Fibroblast of lung (primary cell): ENCODE measurements at regions not wholly inside any gene's neighbourhood (a gene's known extent, or its start where the extent isn't known, plus 50 kb on each side); places are given as distances from the start of the nearest gene placed in this dataset.
"Not testable (repeated sequence)": the region's sequence is repeated elsewhere in the genome, so short reads cannot be mapped to it uniquely, and the experiment has no call there.

Source experiments
- DNase-seq, 2 donors: peaks; one replicate each; pipeline versions ENCODE4 v3.0.0 to v3.0.0-alpha.2; 2010; ENCODE audit warnings: low read depth in 2 of 2
- H2AFZ ChIP-seq: 2 replicates; pipeline ENCODE4 v1.5.1; 2012; ENCODE audit warnings: low read length, control low read depth, inconsistent platforms
- H3K27ac ChIP-seq: 2 replicates; pipeline ENCODE4 v1.5.1; 2011; ENCODE audit warnings: low read length, control low read depth; ENCODE audit not compliant: insufficient read depth
- H3K27me3 ChIP-seq: 2 replicates; pipeline ENCODE4 v1.5.1; 2011; ENCODE audit warnings: mild to moderate bottlenecking, low read length; ENCODE audit not compliant: control insufficient read depth, insufficient read depth
- H3K36me3 ChIP-seq: 2 replicates; pipeline ENCODE4 v1.5.1; 2011; ENCODE audit warnings: low read length; ENCODE audit not compliant: control insufficient read depth, insufficient read depth
- H3K4me1 ChIP-seq: 2 replicates; pipeline ENCODE4 v1.5.1; 2011; ENCODE audit warnings: low read length; ENCODE audit not compliant: control insufficient read depth, insufficient read depth; ENCODE audit errors: extremely low read depth
- H3K4me2 ChIP-seq: 2 replicates; pipeline ENCODE4 v1.5.1; 2011; ENCODE audit warnings: low read length, control low read depth; ENCODE audit not compliant: insufficient read depth; ENCODE audit errors: extremely low read depth
- H3K4me3 ChIP-seq, 4 experiments: fragments of 200-600 bp in 1 of 4; sonication (generic) in 1 of 4; replicated peaks in 1 of 4; 2 replicates each; pipeline ENCODE4 v1.5.1; 2011 to 2016; ENCODE audit warnings: low read length in 4 of 4, low read depth in 3 of 4, mild to moderate bottlenecking in 3 of 4, control low read depth in 2 of 4, inconsistent platforms in 1 of 4, mixed read lengths in 1 of 4; ENCODE audit not compliant: insufficient read depth in 1 of 4; ENCODE audit errors: control extremely low read depth in 1 of 4
- H3K79me2 ChIP-seq: 2 replicates; pipeline ENCODE4 v1.5.1; 2012; ENCODE audit warnings: mild to moderate bottlenecking, low read length, inconsistent platforms; ENCODE audit not compliant: control insufficient read depth, insufficient read depth
- H3K9ac ChIP-seq: 2 replicates; pipeline ENCODE4 v1.5.1; 2011; ENCODE audit warnings: mild to moderate bottlenecking, low read length, control low read depth; ENCODE audit not compliant: insufficient read depth
- H3K9me3 ChIP-seq: 2 replicates; pipeline ENCODE4 v1.5.1; 2012; ENCODE audit warnings: low read depth, low read length; ENCODE audit not compliant: control insufficient read depth, insufficient read depth
- H4K20me1 ChIP-seq: 2 replicates; pipeline ENCODE4 v1.5.1; 2011; ENCODE audit warnings: low read length; ENCODE audit not compliant: control insufficient read depth, insufficient read depth; ENCODE audit errors: extremely low read depth
- EZH2 ChIP-seq: IDR thresholded peaks from 2 replicates; pipeline ENCODE4 v1.5.1; 2012; ENCODE audit warnings: low read length, control low read depth, mild to moderate bottlenecking; ENCODE audit errors: missing control alignments
- TF ChIP-seq, protein P1 (sequence below), 2 donors: IDR thresholded peaks in 1 of 2; conservative IDR thresholded peaks in 1 of 2; 1 replicate in 1 of 2; 2 replicates in 1 of 2; pipeline ENCODE4 v1.5.1; 2011 to 2012; ENCODE audit warnings: low read length in 2 of 2, control low read depth in 1 of 2, inconsistent platforms in 1 of 2, low read depth in 1 of 2, mild to moderate bottlenecking in 1 of 2

DNA sequence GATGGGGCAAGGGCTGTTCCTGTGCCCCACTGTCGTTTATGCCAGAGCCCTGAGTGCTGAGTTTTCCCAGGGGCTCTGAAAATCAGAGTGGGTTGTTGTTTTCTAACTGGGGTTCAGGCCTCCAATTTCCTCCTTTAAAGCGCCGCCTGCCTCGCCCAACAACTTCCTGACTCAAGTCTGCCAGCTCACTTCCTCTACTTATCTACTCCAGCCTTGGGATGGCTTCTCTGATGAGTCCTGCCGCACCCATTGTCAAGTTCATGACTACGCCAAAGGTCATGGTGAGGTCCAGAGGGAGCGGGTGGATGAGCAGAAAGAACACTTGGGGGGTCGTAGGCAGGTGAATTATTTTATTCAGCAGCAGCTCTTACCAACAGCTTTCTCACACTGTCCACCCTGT, 104.7 kb downstream of the UTP18 start:
- Histone ChIP-seq H3K79me2 (no peaks in the 10 kb centered on the region), H3K4me1 (no peaks in the 10 kb centered on the region), H3K9me3 (no peaks in the 10 kb centered on the region), H3K36me3 (no peaks in the 10 kb centered on the region), H3K9ac (no peak overlapping the region), H4K20me1 (no peaks in the 10 kb centered on the region), H3K4me3 (no peak overlapping the region), H3K27me3 (no peaks in the 10 kb centered on the region), H3K4me2 (no peak overlapping the region), H2AFZ (no peak overlapping the region), H3K27ac (no peak overlapping the region)
- DNase-seq: no peak
- TF ChIP-seq, protein P1, sequence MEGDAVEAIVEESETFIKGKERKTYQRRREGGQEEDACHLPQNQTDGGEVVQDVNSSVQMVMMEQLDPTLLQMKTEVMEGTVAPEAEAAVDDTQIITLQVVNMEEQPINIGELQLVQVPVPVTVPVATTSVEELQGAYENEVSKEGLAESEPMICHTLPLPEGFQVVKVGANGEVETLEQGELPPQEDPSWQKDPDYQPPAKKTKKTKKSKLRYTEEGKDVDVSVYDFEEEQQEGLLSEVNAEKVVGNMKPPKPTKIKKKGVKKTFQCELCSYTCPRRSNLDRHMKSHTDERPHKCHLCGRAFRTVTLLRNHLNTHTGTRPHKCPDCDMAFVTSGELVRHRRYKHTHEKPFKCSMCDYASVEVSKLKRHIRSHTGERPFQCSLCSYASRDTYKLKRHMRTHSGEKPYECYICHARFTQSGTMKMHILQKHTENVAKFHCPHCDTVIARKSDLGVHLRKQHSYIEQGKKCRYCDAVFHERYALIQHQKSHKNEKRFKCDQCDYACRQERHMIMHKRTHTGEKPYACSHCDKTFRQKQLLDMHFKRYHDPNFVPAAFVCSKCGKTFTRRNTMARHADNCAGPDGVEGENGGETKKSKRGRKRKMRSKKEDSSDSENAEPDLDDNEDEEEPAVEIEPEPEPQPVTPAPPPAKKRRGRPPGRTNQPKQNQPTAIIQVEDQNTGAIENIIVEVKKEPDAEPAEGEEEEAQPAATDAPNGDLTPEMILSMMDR (conservative IDR thresholded peaks at IDR 0.05 in 1 of 2, IDR thresholded peaks at IDR 0.05 in 1 of 2; ENCODE audit: low read depth in 1 of 2, low read length in 2 of 2): no peak
- no peak for TF ChIP-seq EZH2

DNA sequence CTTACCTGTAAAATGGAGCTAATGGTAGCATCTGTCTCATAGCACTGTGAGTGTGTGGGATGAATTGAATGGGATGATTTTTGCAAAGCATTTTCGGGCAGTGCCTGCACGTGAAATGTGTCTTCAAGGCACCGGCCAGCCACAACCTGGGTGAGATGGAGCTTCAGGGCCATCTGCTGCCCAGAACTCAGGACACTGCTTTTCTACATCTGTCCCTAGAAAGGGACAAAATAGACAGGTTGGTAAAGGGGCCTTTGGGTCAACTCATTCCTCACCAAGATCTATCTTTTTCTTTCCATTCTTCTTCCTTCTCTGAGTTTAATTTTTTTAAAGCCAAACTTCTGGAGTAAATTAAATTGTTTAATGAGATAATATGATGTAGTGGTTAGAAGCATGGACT, 106.5 kb downstream of the UTP18 start:
- Histone ChIP-seq H3K27ac (no peak overlapping the region), H3K4me1 (no peaks in the 10 kb centered on the region), H2AFZ (no peak overlapping the region), H4K20me1 (no peaks in the 10 kb centered on the region), H3K9ac (no peak overlapping the region), H3K79me2 (no peaks in the 10 kb centered on the region), H3K36me3 (no peaks in the 10 kb centered on the region), H3K27me3 (no peaks in the 10 kb centered on the region), H3K4me3 (no peak overlapping the region), H3K9me3 (no peaks in the 10 kb centered on the region), H3K4me2 (no peak overlapping the region)
- TF ChIP-seq, protein P1 (conservative IDR thresholded peaks at IDR 0.05 in 1 of 2, IDR thresholded peaks at IDR 0.05 in 1 of 2; ENCODE audit: low read depth in 1 of 2, low read length in 2 of 2): no peak
- no peak for TF ChIP-seq EZH2
- no peak for DNase-seq

DNA sequence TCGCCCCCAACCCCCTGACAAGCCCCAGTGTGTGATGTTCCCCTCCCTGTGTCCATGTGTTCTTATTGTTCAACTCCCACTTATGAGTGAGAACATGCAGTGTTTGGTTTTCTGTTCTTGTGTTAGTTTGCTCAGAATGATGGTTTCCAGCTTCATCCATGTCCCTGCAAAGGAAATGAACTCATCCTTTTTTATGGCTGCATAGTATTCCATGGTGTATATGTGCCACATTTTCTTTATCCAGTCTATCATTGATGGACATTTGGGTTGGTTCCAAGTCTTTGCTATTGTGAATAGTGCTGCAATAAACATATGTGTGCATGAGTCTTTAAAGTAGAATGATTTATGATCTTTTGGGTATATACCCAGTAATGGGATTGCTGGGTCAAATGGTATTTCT, 107.5 kb downstream of the UTP18 start:
- H3K4me2 ChIP-seq, H3K36me3 ChIP-seq, H4K20me1 ChIP-seq, H3K4me3 ChIP-seq, H3K27me3 ChIP-seq, H3K9me3 ChIP-seq, H3K27ac ChIP-seq, H3K79me2 ChIP-seq, H3K4me1 ChIP-seq, H2AFZ ChIP-seq, DNase-seq, H3K9ac ChIP-seq: not testable (repeated sequence)
